Smooth muscle cell of the brain vasculature (primary cell): ENCODE measurements at regions not wholly inside any gene's neighbourhood (a gene's known extent, or its start where the extent isn't known, plus 50 kb on each side); places are given as distances from the start of the nearest gene placed in this dataset.
"Not testable (repeated sequence)": the region's sequence is repeated elsewhere in the genome, so short reads cannot be mapped to it uniquely, and the experiment has no call there.

ENCODE experiments used
- DNase-seq: peaks from one replicate; pipeline ENCODE4 v3.0.0-alpha.2; 2012; ENCODE audit warnings: low read depth, low spot score

DNA sequence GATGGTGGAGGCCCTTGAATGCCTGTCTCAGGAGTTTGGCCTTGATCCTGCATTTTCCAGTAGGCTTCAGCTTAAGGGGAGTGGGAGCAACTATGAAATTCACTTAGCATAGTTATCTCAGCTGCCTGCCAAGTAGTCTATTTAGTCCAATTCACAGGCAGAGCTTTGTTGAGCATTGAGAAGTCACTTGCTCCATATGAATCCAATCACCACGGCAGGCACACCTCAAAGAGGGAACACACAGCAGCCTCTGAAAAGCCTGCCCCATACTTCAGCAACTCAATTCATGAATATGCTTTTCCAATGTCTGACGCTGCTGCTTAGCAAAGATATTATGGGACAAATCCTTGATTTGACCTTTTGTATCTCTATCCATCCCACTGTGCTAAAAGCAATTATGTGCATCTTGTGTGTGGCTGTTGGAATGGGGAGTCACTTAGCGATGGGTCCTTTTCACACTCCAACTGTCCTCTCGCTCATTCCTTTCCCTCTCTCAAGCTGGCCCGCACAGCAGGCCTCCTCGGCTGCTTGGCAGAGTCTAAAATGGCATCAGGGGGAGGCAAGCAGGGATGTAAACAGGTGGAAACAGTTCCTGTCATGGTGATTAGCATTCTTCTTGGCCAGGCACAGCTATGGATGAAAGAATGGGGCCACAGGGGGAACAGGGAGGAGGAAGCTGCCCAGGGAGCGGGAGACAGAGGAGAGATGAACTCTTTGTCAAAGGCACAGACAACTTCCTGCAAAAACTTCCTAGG, 56.0 kb upstream of the LRPPRC start:
- no peak for DNase-seq

DNA sequence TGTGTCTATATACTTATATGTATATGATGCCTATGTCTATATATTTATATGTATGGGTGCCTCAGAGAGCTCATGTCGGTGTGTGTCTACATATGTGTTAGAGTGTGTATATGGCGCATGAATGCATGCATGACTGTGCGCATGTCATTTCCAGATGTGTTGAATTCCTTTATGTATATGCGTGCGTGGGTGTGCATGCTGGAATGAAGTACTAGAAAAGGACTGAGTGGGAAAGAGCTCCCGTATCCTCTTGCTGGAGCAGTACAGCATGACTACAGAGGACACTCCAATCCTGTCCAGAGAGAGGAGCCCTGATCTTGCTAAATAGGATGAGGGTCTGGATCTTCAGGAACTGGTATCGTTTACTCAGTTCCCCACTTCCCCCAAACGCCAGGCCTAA, 56.8 kb upstream of the LRPPRC start:
- DNase-seq, result no peak

DNA sequence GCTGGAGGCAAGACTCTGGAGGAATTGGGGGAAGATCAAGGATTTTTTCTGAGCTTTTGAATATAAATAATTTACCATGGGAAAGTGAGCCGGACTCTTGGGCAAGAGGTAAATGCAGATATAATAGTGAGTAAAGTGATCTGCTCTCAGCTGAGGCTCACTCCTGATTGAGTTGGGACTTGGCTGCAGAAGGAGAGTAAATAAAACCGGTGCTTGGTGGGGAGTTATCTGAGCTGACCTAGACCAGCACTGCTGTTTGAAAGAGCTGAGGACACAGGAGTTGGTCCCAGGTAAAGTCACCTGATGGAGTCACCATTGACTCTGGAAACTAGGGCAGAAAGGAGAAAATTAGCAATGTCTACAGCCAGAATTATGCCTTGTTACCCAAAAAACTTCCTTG, 57.3 kb upstream of the LRPPRC start:
- DNase-seq, result no peak

DNA sequence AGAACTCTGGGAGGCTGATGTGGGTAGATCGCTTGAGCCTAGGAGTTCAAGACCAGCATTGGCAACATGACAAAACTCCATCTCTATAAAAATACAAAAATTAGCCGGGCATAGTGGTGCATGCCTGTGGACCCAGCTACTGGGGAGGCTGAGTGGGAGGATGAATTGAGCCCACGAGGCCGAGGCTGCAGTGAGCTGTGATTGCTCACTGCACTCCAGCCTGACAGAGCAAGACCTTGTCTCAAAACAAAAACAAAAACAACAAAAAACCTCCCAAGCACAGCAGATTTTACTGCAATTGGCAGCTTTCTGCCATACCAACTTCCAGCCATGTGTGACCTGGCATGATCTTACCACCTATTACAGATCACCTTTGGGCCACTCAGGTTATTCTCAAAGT, 57.7 kb upstream of the LRPPRC start:
- no peak for DNase-seq

DNA sequence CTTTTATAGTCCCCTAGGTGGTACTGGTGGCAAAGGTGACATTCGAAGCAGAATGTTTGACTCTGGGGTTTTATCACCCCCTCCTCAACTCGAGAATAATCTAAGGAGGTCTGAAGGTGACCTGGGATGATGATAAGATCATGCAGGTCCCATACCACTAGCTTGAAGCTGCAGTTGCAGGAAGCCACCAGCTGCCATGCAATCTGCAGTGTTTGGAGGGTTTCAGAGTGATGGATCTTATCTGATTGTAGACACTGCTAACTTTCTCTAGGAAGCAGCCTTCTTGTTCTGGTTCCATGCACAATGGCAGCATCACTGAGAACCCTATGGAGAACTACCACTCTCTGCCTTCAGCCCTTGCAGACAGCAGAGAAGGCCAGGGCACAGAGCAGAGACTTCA, 59.4 kb upstream of the LRPPRC start:
- DNase-seq, result no peak

DNA sequence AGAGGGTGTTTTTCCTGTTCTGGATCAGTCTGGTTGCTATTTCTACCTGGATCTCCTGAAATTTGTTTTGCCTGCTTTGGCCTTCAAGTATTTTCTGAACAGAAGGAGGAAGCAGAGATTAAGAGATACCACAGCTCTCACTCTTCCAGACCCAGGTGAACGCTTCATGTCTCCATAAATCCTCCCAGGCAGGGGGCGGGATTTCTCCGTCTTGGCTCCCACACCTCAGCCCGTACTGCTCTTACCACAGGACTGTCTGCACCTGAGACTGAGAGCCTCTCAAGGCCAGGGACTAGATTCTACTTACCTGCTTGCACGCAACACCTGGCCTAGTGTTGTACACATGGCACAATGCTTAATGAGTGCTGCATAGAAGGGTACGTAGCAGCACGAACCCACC, 59.9 kb upstream of the LRPPRC start:
- DNase-seq, result no peak

DNA sequence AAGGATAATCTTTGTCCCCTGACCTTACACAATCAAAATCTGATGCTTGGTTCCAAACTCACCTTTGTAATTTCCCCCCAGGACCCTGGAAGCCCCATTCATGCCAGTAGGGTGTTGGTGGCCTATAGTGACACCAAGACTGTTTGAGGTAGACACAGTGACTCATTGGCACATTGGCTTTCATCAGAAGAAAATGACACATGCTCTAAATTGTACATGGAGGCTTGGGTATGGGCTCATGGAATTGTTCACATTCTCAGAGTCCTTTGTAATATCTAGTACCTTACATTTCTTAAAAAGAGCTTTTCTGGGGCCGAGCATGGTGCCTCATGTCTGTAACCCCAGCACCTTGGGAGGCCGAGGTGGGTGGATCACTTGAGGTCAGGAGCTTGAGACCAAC, 61.2 kb upstream of the LRPPRC start:
- no peak for DNase-seq

DNA sequence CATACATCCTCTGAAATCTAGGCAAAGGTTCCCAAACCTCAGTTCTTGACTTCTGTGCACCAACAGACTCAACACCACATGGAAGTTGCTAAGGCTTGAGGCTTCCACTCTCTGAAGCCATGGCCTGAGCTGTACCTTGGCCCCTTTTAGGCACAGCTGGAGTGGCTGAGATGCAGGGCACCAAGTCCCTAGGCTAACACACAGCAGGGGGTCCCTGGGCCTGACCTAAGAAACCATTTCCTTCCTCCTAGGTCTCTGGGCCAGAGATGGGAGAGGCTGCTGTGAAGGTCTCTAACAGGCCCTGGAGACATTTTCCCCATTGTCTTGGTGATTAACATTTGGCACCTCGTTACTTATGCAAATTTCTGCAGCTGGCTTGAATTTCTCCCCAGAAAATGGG, 64.5 kb upstream of the LRPPRC start:
- not testable (repeated sequence) for DNase-seq

DNA sequence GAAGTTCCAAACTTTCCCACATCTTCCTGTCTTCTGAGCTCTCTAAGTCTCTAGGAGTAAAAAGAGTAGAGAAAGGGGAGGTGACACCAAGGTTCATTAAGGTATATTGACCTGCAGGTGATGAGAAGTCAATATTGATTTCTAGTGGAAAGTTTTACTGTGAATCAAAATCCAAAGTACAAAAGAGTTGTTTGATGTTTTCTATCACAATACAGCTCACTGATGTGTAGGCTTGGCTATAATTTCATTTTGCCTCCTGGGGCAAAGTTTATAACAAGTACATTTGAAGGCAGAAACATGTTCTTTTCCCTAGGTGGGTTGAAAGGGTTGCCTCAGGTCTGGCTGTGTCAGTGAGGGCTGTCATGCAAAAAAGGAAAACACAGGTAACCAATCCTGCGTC, 65.2 kb upstream of the LRPPRC start:
- no peak for DNase-seq

DNA sequence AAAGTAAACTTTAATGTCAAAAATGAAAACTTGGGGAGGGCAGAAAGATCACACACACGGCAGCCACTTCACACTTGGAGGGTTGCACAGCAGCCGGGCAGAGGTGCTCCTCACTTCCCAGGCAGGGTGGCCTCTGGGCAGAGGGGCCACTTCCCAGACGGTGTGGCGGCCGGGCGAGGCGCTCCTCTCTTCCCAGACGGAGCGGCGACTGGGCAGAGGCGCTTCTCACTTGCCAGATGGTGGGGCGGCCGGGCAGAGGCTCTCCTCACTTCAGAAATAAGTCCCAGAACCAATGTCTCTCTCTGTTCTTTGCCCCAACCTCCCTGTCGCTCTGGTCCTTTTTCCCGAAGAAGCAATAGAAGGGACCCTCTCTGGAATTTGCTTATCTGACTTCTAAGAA, 65.7 kb upstream of the LRPPRC start:
- DNase-seq, result no peak

DNA sequence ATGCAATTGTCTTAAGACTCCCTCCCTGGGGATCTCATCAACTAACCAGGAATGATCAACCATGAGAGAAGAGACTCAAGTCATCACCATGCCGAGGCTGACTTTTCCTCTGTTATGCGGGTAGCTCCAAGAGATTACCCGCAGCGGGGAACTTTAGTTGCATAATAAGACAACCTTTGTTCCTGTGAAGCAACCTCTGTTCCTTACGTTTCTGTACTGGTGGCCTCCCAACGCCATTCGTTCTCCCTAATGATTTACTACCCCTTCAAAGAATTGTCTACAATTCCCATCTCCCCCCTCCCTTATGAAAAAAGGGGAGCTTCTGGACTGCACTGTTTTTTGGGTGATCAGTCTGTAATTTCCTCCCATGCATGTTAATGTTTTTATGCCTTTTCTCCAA, 66.1 kb upstream of the LRPPRC start:
- no peak for DNase-seq

DNA sequence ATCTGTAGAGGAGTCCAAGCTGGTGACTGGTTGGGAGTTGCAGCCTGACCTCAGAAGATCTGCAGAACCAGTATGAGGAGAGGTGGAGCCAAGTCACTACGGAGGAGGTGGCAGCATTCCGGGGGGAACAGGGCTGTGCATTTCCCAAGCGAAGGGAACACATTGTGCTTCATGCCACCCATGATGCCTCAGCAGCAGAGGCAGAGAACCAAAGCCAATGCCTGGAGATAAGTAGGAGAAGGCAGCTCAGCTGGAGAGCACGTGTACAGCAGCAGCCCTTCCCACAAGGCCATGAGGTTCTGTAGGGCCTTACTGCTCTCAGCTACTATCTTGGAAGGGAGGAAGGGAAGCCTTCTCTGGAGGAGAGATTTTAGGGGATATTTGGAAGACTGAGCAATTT, 67.2 kb upstream of the LRPPRC start:
- DNase-seq, result no peak

DNA sequence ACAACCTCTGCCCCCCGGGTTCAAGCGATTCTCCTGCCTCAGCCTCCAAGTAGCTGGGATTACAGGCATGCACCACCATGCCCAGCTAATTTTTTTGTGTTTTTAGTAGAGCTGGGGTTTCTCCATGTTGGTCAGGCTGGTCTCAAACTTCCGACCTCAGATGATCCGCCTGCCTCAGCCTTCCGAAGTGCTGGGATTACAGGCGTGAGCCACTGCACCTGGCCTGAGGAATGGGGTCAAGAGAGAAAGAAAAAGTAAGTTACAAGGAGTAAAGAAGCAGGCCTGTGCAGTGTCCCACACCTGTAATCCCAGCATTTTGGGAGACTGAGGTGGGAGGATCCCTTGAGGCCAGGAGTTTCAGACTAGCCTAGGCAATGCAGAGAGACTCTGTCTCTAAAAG, 68.5 kb upstream of the LRPPRC start:
- DNase-seq, result not testable (repeated sequence)

DNA sequence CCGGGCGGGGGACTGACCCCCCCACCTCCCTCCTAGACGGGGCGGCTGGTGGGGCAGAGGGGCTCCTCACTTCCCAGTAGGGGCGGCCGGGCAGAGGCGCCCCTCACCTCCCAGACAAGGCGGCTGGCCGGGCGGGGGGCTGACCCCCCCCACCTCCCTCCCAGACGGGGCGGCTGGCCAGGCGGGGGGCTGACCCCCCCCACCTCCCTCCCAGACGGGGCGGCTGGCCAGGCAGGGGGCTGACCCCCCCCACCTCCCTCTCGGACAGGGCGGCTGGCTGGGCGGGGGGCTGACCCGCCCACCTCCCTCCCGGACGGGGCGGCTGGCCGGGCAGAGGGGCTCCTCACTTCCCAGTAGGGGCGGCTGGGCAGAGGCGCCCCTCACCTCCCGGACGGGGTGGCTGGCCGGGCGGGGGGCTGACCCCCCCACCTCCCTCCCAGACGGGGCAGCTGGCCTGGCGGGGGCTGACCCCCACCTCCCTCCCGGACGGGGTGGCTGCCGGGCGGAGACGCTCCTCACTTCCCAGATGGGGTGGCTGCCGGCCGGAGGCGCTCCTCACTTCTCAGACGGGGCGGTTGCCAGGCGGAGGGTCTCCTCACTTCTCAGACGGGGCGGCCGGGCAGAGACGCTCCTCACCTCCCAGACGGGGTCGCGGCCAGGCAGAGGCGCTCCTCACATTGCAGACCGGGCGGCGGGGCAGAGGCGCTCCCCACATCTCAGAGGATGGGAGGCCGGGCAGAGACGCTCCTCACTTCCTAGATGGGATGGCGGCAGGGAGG, 71.4 kb upstream of the LRPPRC start:
- DNase-seq, result not testable (repeated sequence)

DNA sequence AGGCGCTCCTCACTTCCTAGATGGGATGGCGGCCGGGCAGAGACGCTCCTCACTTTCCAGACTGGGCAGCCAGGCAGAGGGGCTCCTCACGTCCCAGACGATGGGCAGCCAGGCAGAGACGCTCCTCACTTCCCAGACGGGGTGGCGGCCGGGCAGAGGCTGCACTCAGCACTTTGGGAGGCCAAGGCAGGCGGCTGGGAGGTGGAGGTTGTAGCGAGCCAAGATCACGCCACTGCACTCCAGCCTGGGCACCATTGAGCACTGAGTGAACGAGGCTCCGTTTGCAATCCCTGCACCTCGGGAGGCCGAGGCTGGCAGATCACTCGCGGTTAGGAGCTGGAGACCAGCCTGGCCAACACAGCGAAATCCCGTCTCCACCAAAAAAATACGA, 72.0 kb upstream of the LRPPRC start:
- not testable (repeated sequence) for DNase-seq

DNA sequence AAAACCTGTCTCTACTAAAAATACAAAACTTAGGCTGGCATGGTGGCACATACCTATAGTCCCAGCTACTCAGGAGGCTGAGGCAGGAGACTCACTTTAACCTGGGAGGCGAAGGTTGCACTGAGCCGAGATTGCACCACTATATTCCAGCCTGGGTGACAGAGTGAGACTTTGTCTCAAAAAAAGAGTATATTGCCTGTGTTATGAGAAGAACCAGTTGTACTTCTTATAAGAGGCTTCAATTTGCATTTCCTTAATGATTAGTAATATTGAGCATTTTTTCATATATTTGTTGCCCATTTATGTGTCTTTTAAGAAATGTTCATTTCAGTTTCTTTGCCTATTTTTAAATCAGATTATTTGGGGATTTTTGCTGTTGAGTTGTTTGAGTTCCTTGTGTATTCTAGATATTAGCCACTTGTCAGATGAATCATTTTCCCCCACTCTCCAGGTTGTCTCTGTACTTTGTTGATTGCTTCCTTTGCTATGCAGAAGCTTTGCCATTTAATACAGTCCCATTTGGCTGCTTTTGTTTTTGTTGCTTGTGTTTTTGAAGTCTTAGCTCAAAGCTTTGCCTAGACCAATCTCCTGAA, 75.8 kb upstream of the LRPPRC start:
- DNase-seq, result no peak

DNA sequence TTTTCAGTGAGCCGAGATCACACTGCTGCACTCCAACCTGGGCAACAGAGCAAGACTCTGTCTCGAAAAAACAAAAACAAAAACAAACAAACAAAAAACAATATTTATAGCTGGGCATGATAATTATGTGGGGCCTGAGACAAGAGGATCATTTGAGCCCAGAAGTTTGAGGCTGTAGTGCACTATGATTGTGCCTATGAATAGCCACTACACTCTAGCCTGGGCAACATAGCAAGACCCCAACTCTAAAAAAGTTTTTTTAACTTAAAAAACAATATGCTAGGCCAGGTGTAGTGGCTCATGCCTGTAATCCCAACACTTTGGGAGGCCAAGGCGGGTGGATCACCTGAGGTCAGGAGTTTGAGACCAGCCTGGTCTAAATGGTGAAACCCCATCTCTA, 77.9 kb upstream of the LRPPRC start:
- DNase-seq, result not testable (repeated sequence)

DNA sequence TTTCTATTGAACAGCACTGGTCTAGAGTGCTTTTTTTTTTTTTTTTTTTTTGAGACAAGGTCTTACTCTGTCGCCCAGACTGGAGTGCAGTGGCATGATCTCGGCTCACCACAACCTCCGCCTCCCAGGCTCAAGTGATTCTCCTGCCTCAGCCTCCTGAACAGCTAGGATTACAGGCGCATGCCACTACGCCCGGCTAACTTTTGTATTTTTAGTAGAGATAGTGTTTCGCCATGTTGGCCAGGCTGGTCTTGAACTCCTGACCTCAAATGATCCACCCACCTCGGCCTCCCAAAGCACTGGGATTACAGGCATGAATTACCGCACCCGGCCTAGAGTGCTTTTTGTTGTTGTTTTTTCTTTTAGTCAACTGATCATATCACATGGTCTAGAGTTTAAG, 79.0 kb upstream of the LRPPRC start:
- DNase-seq, result not testable (repeated sequence)

DNA sequence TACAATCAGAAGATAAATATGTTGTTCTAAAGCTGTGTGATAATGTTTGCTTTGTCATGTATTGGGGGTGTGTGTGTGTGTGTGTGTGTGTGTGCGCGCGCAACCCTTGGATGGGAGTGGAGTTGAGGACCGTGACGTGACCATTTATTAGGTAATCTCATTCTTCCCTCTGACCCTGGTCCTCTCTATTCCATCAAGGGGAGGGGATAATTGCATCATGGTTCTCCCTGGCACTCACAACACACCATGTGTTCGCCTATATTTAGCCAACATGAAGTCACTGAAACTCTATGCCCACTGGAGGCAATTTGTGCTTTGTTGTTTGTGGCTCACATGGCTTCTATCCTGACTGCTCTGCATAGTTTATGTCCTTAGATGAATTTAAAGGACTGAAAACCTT, 79.8 kb upstream of the LRPPRC start:
- DNase-seq, result no peak

DNA sequence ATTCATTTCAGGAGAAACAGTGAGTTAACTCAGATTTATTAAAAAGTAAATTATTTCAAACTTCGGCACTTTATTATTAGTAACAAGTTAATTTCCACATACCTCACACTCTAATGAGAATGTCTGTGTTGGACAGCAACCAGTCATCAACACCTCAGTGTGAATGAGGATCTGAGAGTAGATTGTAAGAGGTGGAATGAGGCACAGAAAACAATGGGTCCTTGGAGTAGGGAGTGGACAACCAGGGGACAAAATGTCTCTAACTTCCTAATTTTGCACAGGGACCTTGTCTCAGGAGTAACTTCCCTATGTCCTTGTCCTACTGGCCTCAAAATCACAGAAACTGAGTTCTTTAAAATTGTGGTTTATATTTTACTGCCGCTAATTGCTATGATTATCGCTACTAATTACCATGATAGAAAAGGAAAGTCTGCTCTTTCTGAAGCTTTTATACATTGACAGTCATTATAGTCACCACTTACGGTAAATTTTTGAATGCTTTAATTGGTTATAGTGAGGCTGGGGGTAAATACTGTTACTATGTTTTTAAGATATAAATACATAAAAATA, 82.2 kb upstream of the LRPPRC start:
- DNase-seq, result no peak

DNA sequence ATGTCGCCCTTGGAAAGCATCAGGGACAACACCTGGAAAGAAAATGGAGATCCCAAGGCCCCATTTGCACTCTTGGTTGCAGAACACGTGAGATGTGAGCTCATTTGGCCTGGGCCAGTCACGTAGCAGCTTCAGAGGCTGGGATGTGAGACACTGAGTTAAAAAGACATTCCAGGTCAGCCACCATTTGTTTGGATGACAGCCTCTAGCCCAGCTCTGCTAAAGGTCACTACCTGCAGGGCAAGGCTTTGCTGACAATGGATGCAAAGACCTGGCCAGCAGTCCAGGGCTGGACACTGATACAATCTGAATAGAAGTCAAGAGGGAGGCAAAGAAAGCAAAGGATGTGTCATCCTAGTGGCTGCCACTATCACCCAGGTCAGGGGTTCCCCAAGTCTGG, 83.9 kb upstream of the LRPPRC start:
- DNase-seq, result no peak

DNA sequence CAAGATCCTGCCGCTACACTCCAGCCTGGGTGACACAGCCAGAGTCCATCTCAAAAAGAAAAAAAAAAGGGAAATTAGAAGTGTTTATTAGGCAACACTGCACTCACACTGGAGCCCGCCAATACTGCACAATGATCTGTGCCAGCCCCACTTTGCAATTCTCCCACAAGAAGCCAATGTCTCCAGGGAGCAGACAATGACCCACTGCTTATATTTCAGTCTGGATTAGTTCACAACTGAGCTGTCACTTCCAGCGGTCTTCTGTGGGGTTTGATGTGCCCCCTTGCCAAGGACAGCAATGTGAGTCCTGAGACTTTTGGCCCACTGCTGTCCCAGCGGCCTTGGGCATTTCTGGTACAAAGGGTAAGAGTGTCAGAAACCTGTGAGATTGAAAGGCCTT, 85.6 kb upstream of the PPM1B start:
- no peak for DNase-seq

DNA sequence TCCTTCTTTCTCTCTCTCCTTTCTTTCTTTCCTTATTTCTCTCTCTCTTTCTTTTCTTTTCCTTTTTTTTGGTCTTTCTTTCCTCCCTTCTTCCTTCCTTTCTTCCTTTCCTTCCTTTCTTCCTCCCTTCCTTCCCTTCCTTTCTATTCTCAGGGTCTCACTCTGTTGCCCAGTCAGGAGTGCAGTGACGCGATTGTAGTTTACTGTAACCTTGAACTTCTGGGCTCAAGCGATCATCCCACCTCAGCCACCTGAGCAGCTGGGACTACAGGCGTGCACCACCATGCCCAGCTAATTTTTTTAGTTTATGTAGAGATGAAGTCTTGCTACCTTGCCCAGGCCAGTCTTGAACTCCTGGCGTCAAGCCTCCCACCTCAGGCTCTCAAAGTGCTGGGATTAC, 83.8 kb upstream of the PPM1B start:
- DNase-seq, result no peak
